KMS-11 (cell line): ENCODE measurements at regions not wholly inside any gene's neighbourhood (a gene's known extent, or its start where the extent isn't known, plus 50 kb on each side); places are given as distances from the start of the nearest gene placed in this dataset.
"Not testable (repeated sequence)": the region's sequence is repeated elsewhere in the genome, so short reads cannot be mapped to it uniquely, and the experiment has no call there.

ENCODE experiments used
- H2AFZ ChIP-seq: fragments of 200-600 bp; sonication (generic); 2 replicates; pipeline ENCODE4 v1.6.1; 2016; ENCODE audit warnings: antibody characterized with exemption, mixed run types, low read depth
- H3K27ac ChIP-seq: fragments of 200-600 bp; sonication (generic); 2 replicates; pipeline ENCODE4 v1.6.1; 2016; ENCODE audit warnings: mild to moderate bottlenecking, mixed run types
- H3K27me3 ChIP-seq: fragments of 200-600 bp; sonication (generic); 2 replicates; pipeline ENCODE4 v1.6.1; 2017; ENCODE audit warnings: mild to moderate bottlenecking, low read depth, mixed run types, moderate library complexity; ENCODE audit not compliant: insufficient read depth
- H3K36me3 ChIP-seq: fragments of 200-600 bp; sonication (generic); 2 replicates; pipeline ENCODE4 v1.6.1; 2017; ENCODE audit warnings: mild to moderate bottlenecking, mixed run types; ENCODE audit not compliant: insufficient read depth
- H3K4me1 ChIP-seq: fragments of 200-600 bp; sonication (generic); 2 replicates; pipeline ENCODE4 v1.6.1; 2016; ENCODE audit warnings: mild to moderate bottlenecking, low read depth, mixed run types; ENCODE audit not compliant: poor library complexity, severe bottlenecking
- H3K4me2 ChIP-seq: fragments of 200-600 bp; sonication (generic); 2 replicates; pipeline ENCODE4 v1.7.0; 2016; ENCODE audit warnings: mild to moderate bottlenecking, mixed run types
- H3K4me3 ChIP-seq: fragments of 200-600 bp; sonication (generic); IDR thresholded peaks from 2 replicates; pipeline ENCODE4 v1.6.1; 2017; ENCODE audit warnings: low read depth, low read length, mixed read lengths; ENCODE audit not compliant: insufficient read depth
- H3K79me2 ChIP-seq: fragments of 200-600 bp; sonication (generic); 2 replicates; pipeline ENCODE4 v1.6.1; 2016; ENCODE audit warnings: low read depth, mixed run types; ENCODE audit not compliant: insufficient read depth
- H3K9ac ChIP-seq: fragments of 200-600 bp; sonication (generic); 2 replicates; pipeline ENCODE4 v1.6.1; 2016; ENCODE audit warnings: mild to moderate bottlenecking, mixed run types
- H4K20me1 ChIP-seq: fragments of 200-600 bp; sonication (generic); 2 replicates; pipeline ENCODE4 v1.6.1; 2016; ENCODE audit warnings: mild to moderate bottlenecking, mixed run types; ENCODE audit not compliant: insufficient read depth
- CTCF ChIP-seq: fragments of 200-600 bp; sonication (generic); conservative IDR thresholded peaks from 2 replicates; pipeline ENCODE4 v1.6.1; 2017; ENCODE audit warnings: low read depth, mild to moderate bottlenecking, antibody characterized with exemption, low read length, moderate library complexity, mixed read lengths

GRCh38 chr5:56759521-56760216, 55.7 kb upstream of the MAP3K1 start:
- Histone ChIP-seq H3K9ac (no peak overlapping the region), H3K27ac (no peak overlapping the region), H4K20me1 (no peaks in the 10 kb centered on the region), H3K27me3 (no peaks in the 10 kb centered on the region), H2AFZ (no peak overlapping the region), H3K36me3 (no peaks in the 10 kb centered on the region), H3K79me2 (no peaks in the 10 kb centered on the region), H3K4me3 (no peak overlapping the region), H3K4me2 (no peak overlapping the region), H3K4me1 (peaks cover 12% of the 10 kb centered on the region)
- TF ChIP-seq CTCF = no peak

GRCh38 chr5:56757077-56757476, 58.3 kb upstream of the MAP3K1 start:
- no peak overlapping the region for H3K4me2 ChIP-seq

GRCh38 chr5:56755036-56755555, 60.3 kb upstream of the MAP3K1 start:
- Histone ChIP-seq H3K4me2 (no peak overlapping the region), H3K4me3 (no peak overlapping the region), H3K9ac (no peak overlapping the region), H4K20me1 (no peaks in the 10 kb centered on the region), H3K36me3 (no peaks in the 10 kb centered on the region), H3K27me3 (no peaks in the 10 kb centered on the region), H3K79me2 (no peaks in the 10 kb centered on the region), H3K4me1 (no peaks in the 10 kb centered on the region), H2AFZ (no peak overlapping the region), H3K27ac (no peak overlapping the region)
- no peak for TF ChIP-seq CTCF

More at GRCh38 chr5:56757077-56757476, 58.3 kb upstream of the MAP3K1 start:
- Histone ChIP-seq H3K9ac (no peak overlapping the region), H4K20me1 (no peaks in the 10 kb centered on the region), H3K27me3 (no peaks in the 10 kb centered on the region), H3K4me3 (no peak overlapping the region), H3K27ac (no peak overlapping the region), H2AFZ (no peak overlapping the region), H3K4me1 (no peaks in the 10 kb centered on the region), H3K79me2 (no peaks in the 10 kb centered on the region), H3K36me3 (no peaks in the 10 kb centered on the region)
- TF ChIP-seq CTCF = no peak

- H3K4me3 ChIP-seq, H3K9ac ChIP-seq, H4K20me1 ChIP-seq, H3K4me2 ChIP-seq, H2AFZ ChIP-seq, H3K27ac ChIP-seq, H3K79me2 ChIP-seq, H3K36me3 ChIP-seq, H3K4me1 ChIP-seq, H3K27me3 ChIP-seq: not testable (repeated sequence)
Measured at GRCh38 chr5:56753588-56753987, 61.8 kb upstream of the MAP3K1 start.

- no peak for TF ChIP-seq CTCF
- Histone ChIP-seq H3K4me1 (peaks cover 9% of the 10 kb centered on the region), H3K36me3 (no peaks in the 10 kb centered on the region), H3K9ac (no peak overlapping the region), H3K27ac (no peak overlapping the region), H2AFZ (no peak overlapping the region), H3K4me2 (no peak overlapping the region), H3K79me2 (no peaks in the 10 kb centered on the region), H4K20me1 (no peaks in the 10 kb centered on the region), H3K27me3 (no peaks in the 10 kb centered on the region), H3K4me3 (no peak overlapping the region)
Measured at GRCh38 chr5:56751572-56752313, 63.6 kb upstream of the MAP3K1 start.
